ENCODE measurements at regions not wholly inside any gene's neighbourhood (a gene's known extent, or its start where the extent isn't known, plus 50 kb on each side); places are given as distances from the start of the nearest gene placed in this dataset.

- TF ChIP-seq POLR2A (IDR thresholded peaks at IDR 0.05) (no peak), CTCF (IDR thresholded peaks at IDR 0.05 in 4 of 5, conservative IDR thresholded peaks at IDR 0.05 in 1 of 5) (no peak)
- no peaks in the 10 kb centered on the region for H3K9me3 ChIP-seq
- in situ Hi-C loops (cut with MboI; ENCODE audit: low sequenced_read_pairs in 4 of 4) (no loop called here), intact Hi-C loops (cut with DNase I; ENCODE audit: low total_unique reads) (no loop called here)
- no peak for DNase-seq
- H3K4me1 ChIP-seq = no peaks in the 10 kb centered on the region
- no peaks in the 10 kb centered on the region for H3K27me3 ChIP-seq
- no peak for ATAC-seq
- H3K4me3 ChIP-seq = no peak overlapping the region
- H3K27ac ChIP-seq = no peak overlapping the region
- H3K36me3 ChIP-seq = no peaks in the 10 kb centered on the region
Measured at GRCh38 chr7:67573639-67574038, 577.0 kb downstream of the TYW1 start.

GRCh38 chr7:67588631-67589030 is 592.0 kb downstream of the TYW1 start:
- intact Hi-C loops (cut with DNase I; ENCODE audit: low total_unique reads) = no loop called here
- Histone ChIP-seq H3K27ac (no peak overlapping the region), H3K4me3 (no peak overlapping the region), H3K9me3 (no peaks in the 10 kb centered on the region), H3K4me1 (no peaks in the 10 kb centered on the region), H3K27me3 (no peaks in the 10 kb centered on the region), H3K36me3 (no peaks in the 10 kb centered on the region)
- ATAC-seq (no peak), DNase-seq (no peak)
- TF ChIP-seq POLR2A (IDR thresholded peaks at IDR 0.05) = no peak
- TF ChIP-seq CTCF (IDR thresholded peaks at IDR 0.05 in 4 of 5, conservative IDR thresholded peaks at IDR 0.05 in 1 of 5) = no peak
- in situ Hi-C loops (cut with MboI; ENCODE audit: low sequenced_read_pairs in 4 of 4) = no loop called here

DNA sequence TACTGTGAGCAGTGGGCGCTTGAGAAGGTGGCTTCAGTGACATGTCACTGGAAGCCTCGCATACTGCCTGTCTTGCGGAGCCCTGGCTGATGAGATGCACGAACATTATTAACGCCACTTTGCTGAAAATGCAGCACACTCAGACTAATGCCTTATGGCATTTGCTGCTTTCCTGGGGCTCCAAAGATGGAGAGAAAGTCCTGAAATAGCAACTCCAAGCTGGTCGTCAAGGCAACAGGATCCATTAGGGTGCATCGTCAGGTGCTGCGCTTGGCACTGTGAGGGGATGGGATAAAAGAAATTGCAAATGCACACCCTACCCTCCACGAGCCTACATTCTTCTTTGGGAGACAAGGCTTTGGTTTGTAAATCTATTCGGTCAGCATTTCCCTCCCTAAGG is 592.5 kb downstream of the TYW1 start:
- intact Hi-C loops (cut with DNase I; ENCODE audit: low total_unique reads) = no loop called here
- no peaks in the 10 kb centered on the region for H3K27me3 ChIP-seq
- no peak overlapping the region for H3K4me3 ChIP-seq
- H3K9me3 ChIP-seq = no peaks in the 10 kb centered on the region
- in situ Hi-C loops (cut with MboI; ENCODE audit: low sequenced_read_pairs in 4 of 4) = no loop called here
- no peaks in the 10 kb centered on the region for H3K36me3 ChIP-seq
- H3K4me1 ChIP-seq = no peaks in the 10 kb centered on the region
- DNase-seq = no peak
- no peak overlapping the region for H3K27ac ChIP-seq
- no peak for TF ChIP-seq POLR2A (IDR thresholded peaks at IDR 0.05)
- no peak for TF ChIP-seq CTCF (IDR thresholded peaks at IDR 0.05 in 4 of 5, conservative IDR thresholded peaks at IDR 0.05 in 1 of 5)
- no peak for ATAC-seq

DNA sequence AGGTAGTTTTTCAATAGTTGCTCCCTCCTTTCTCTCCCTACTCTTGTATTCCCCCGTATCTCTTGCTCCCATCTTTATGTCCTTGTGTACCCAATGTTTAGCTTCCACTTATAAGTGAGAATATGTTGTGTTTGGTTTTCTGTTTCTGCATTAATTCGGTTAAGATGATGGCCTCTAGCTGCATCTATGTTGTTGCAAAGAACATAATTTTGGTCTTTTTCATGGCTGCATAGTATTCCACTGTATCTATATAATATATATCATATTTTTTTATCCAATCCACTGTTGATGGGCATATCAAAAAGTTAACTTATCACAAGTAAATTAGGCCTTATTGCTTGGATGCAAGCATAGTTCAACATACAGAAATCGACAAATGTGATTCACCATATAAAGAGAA is 594.0 kb downstream of the TYW1 start:
- DNase-seq (no peak), ATAC-seq (no peak)
- Histone ChIP-seq H3K27me3 (no peaks in the 10 kb centered on the region), H3K27ac (no peak overlapping the region), H3K9me3 (no peaks in the 10 kb centered on the region), H3K4me1 (no peaks in the 10 kb centered on the region), H3K36me3 (no peaks in the 10 kb centered on the region), H3K4me3 (no peak overlapping the region)
- intact Hi-C loops (cut with DNase I; ENCODE audit: low total_unique reads) = no loop called here
- TF ChIP-seq POLR2A (IDR thresholded peaks at IDR 0.05) (no peak), CTCF (IDR thresholded peaks at IDR 0.05 in 4 of 5, conservative IDR thresholded peaks at IDR 0.05 in 1 of 5) (no peak)
- in situ Hi-C loops (cut with MboI; ENCODE audit: low sequenced_read_pairs in 4 of 4) = no loop called here

DNA sequence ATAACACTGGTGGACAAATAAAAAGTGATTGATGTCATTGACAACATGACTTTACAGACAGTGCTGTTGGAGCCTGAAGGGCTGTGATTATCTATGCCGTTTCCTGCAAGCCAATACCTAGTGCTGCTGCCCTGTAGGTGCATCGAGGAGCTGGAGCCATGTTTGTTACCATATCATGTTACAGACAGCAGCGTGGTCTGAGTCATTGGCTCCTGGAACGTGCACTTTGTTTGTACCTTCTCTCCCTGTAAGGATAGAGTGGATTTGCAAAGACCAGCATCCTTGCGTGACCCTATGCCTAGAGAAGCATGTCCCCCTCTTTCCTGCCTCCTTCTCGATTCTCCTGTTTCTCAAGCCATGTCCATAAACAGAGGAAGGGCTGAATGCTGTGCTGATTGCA is 597.2 kb downstream of the TYW1 start:
- Histone ChIP-seq H3K9me3 (no peaks in the 10 kb centered on the region), H3K27me3 (no peaks in the 10 kb centered on the region), H3K4me1 (no peaks in the 10 kb centered on the region), H3K36me3 (no peaks in the 10 kb centered on the region), H3K27ac (no peak overlapping the region), H3K4me3 (no peak overlapping the region)
- intact Hi-C loops (cut with DNase I; ENCODE audit: low total_unique reads) = no loop called here
- DNase-seq (no peak), ATAC-seq (no peak)
- no peak for TF ChIP-seq CTCF (IDR thresholded peaks at IDR 0.05 in 4 of 5, conservative IDR thresholded peaks at IDR 0.05 in 1 of 5)
- no peak for TF ChIP-seq POLR2A (IDR thresholded peaks at IDR 0.05)
- in situ Hi-C loops (cut with MboI; ENCODE audit: low sequenced_read_pairs in 4 of 4) = no loop called here

Measured in gastrocnemius medialis (tissue), 4 donors.